ENCODE measurements at regions not wholly inside any gene's neighbourhood (a gene's known extent, or its start where the extent isn't known, plus 50 kb on each side); places are given as distances from the start of the nearest gene placed in this dataset.

GRCh38 chrX:148422526-148422925, 77.9 kb upstream of the AFF2 start:
- H3K9ac ChIP-seq (ENCODE audit: low read length): no peak overlapping the region
- no peaks in the 10 kb centered on the region for H3K36me3 ChIP-seq (ENCODE audit: low read depth, low read length)
- no peak for TF ChIP-seq EZH2 (IDR thresholded peaks at IDR 0.05; ENCODE audit: low read length, unreplicated experiment)
- no peak for TF ChIP-seq CTCF (conservative IDR thresholded peaks at IDR 0.05; ENCODE audit: low read depth, low read length)
- H3K9me3 ChIP-seq (ENCODE audit: low read length): 0 out of 2 replicates have a peak, but pooled peaks cover 3% of the 10 kb centered on the region
- H3F3A ChIP-seq (ENCODE audit: low read length, unreplicated experiment): no peaks in the 10 kb centered on the region
- no peaks in the 10 kb centered on the region for H3K4me1 ChIP-seq (ENCODE audit: insufficient read depth, low read length)
- ChIA-PET CTCF (no interaction called here), POLR2A (ENCODE audit: unreplicated experiment) (no interaction called here)
- ATAC-seq (no peak), DNase-seq (no peak)
- no peak overlapping the region for H3K4me2 ChIP-seq (ENCODE audit: low read length)
- no peak overlapping the region for H3K27ac ChIP-seq (ENCODE audit: low read length)
- no peak overlapping the region for H3K4me3 ChIP-seq (ENCODE audit: low read length)
- intact Hi-C loops (cut with micrococcal nuclease): no loop called here
- no TSS peak for BruUV-seq (replicated peaks)
- no peaks in the 10 kb centered on the region for H4K20me1 ChIP-seq (ENCODE audit: low read length)
- H3K9me2 ChIP-seq (replicated peaks; ENCODE audit: low read length): no peaks in the 10 kb centered on the region
- no peaks in the 10 kb centered on the region for H3K27me3 ChIP-seq (ENCODE audit: low read length)
- no peaks in the 10 kb centered on the region for H3K79me2 ChIP-seq (ENCODE audit: low read length)
- H2AFZ ChIP-seq (ENCODE audit: low read length): no peak overlapping the region

- Histone ChIP-seq H3K27me3 (ENCODE audit: low read length) (no peaks in the 10 kb centered on the region), H3K9ac (ENCODE audit: low read length) (no peak overlapping the region), H3K4me1 (ENCODE audit: insufficient read depth, low read length) (no peaks in the 10 kb centered on the region), H2AFZ (ENCODE audit: low read length) (no peak overlapping the region), H3K36me3 (ENCODE audit: low read depth, low read length) (no peaks in the 10 kb centered on the region), H3K9me2 (replicated peaks; ENCODE audit: low read length) (no peaks in the 10 kb centered on the region), H3K4me2 (ENCODE audit: low read length) (no peak overlapping the region), H3K9me3 (ENCODE audit: low read length) (no peaks in the 10 kb centered on the region), H3K79me2 (ENCODE audit: low read length) (no peaks in the 10 kb centered on the region), H3K27ac (ENCODE audit: low read length) (no peak overlapping the region), H3F3A (ENCODE audit: low read length, unreplicated experiment) (no peaks in the 10 kb centered on the region), H4K20me1 (ENCODE audit: low read length) (no peaks in the 10 kb centered on the region), H3K4me3 (ENCODE audit: low read length) (no peak overlapping the region)
- intact Hi-C loops (cut with micrococcal nuclease): no loop called here
- TF ChIP-seq CTCF (conservative IDR thresholded peaks at IDR 0.05; ENCODE audit: low read depth, low read length): no peak
- TF ChIP-seq EZH2 (IDR thresholded peaks at IDR 0.05; ENCODE audit: low read length, unreplicated experiment): no peak
- DNase-seq (no peak), ATAC-seq (no peak)
- CTCF ChIA-PET: no interaction called here
- no TSS peak for BruUV-seq (replicated peaks)
- POLR2A ChIA-PET (ENCODE audit: unreplicated experiment): no interaction called here
These were observed 75.8 kb upstream of the AFF2 start for GRCh38 chrX:148424570-148424969.

GRCh38 chrX:148426467-148426866, 74.0 kb upstream of the AFF2 start:
- Histone ChIP-seq H3K9me2 (replicated peaks; ENCODE audit: low read length) (no peaks in the 10 kb centered on the region), H3K4me1 (ENCODE audit: insufficient read depth, low read length) (no peaks in the 10 kb centered on the region), H3K27ac (ENCODE audit: low read length) (no peak overlapping the region), H3K9ac (ENCODE audit: low read length) (no peak overlapping the region), H3K79me2 (ENCODE audit: low read length) (no peaks in the 10 kb centered on the region), H4K20me1 (ENCODE audit: low read length) (no peaks in the 10 kb centered on the region), H2AFZ (ENCODE audit: low read length) (no peak overlapping the region), H3K4me3 (ENCODE audit: low read length) (no peak overlapping the region), H3K4me2 (ENCODE audit: low read length) (no peak overlapping the region), H3K27me3 (ENCODE audit: low read length) (no peaks in the 10 kb centered on the region), H3K36me3 (ENCODE audit: low read depth, low read length) (no peaks in the 10 kb centered on the region), H3F3A (ENCODE audit: low read length, unreplicated experiment) (no peaks in the 10 kb centered on the region), H3K9me3 (ENCODE audit: low read length) (no peaks in the 10 kb centered on the region)
- ChIA-PET CTCF (no interaction called here), POLR2A (ENCODE audit: unreplicated experiment) (no interaction called here)
- intact Hi-C loops (cut with micrococcal nuclease): no loop called here
- no peak for TF ChIP-seq EZH2 (IDR thresholded peaks at IDR 0.05; ENCODE audit: low read length, unreplicated experiment)
- TF ChIP-seq CTCF (conservative IDR thresholded peaks at IDR 0.05; ENCODE audit: low read depth, low read length): no peak
- TF ChIP-seq EZH2phosphoT487 (IDR thresholded peaks at IDR 0.05; ENCODE audit: borderline replicate concordance, low read length): no peak
- ATAC-seq (no peak), DNase-seq (no peak)
- BruUV-seq (replicated peaks): no TSS peak

Data from PC-3 (cell line).